SK-N-SH (cell line): ENCODE measurements at regions not wholly inside any gene's neighbourhood (a gene's known extent, or its start where the extent isn't known, plus 50 kb on each side); places are given as distances from the start of the nearest gene placed in this dataset.

Source experiments
- CTCF ChIA-PET: fragments of 300-600, 350-600 bp; formaldehyde crosslinking; extraction: SDS; loops from one replicate; lab custom pipeline; 2021; lab: Yijun Ruan, JAX
- POLR2A ChIA-PET: fragments of 350-600 bp; sonication (Branson Sonifier 250); formaldehyde crosslinking; extraction: SDS; loops from one replicate; lab custom pipeline; 2020; ENCODE audit warnings: antibody characterized with exemption, inconsistent platforms; lab: Yijun Ruan, JAX
- DNase-seq: peaks from one replicate; pipeline ENCODE4 v3.0.0; 2012
- H2AFZ ChIP-seq: fragments of 200-600 bp; sonication (generic); 2 replicates; pipeline ENCODE4 v1.8.1; 2016; ENCODE audit warnings: antibody characterized with exemption, mild to moderate bottlenecking, low read depth
- H3F3A ChIP-seq: fragments of 200-600 bp; sonication (generic); replicated peaks from 2 replicates; pipeline ENCODE3; 2016; ENCODE audit warnings: antibody characterized with exemption, mild to moderate bottlenecking; ENCODE audit not compliant: insufficient read depth
- H3K27ac ChIP-seq, 2 experiments: fragments of 200-500 bp in 1 of 2; fragments of 200-600 bp in 1 of 2; sonication (Bioruptor generic) in 1 of 2; sonication (generic), shearing (Covaris generic) in 1 of 2; 2 replicates each; pipeline versions ENCODE4 v1.5.1 to v1.6.1; 2014 to 2016; ENCODE audit warnings: low read depth in 2 of 2, inconsistent platforms in 1 of 2, low read length in 1 of 2, mild to moderate bottlenecking in 1 of 2, mixed read lengths in 1 of 2
- H3K27me3 ChIP-seq: fragments of 200-600 bp; sonication (generic), shearing (Covaris generic); 2 replicates; pipeline ENCODE4 v1.6.1; 2016; ENCODE audit warnings: mixed run types; ENCODE audit not compliant: insufficient read depth
- H3K36me3 ChIP-seq, 2 experiments: fragments of 200-500 bp in 1 of 2; fragments of 200-600 bp in 1 of 2; sonication (Bioruptor generic) in 1 of 2; sonication (generic) in 1 of 2; replicated peaks in 1 of 2; 2 replicates each; pipeline versions ENCODE3 to v1.5.1; 2014 to 2016; ENCODE audit warnings: low read length in 1 of 2, mild to moderate bottlenecking in 1 of 2; ENCODE audit not compliant: insufficient read depth in 2 of 2, control insufficient read depth in 1 of 2
- H3K4me1 ChIP-seq, 2 experiments: fragments of 200-500 bp in 1 of 2; fragments of 200-600 bp in 1 of 2; sonication (Bioruptor generic) in 1 of 2; sonication (generic), shearing (Covaris generic) in 1 of 2; 2 replicates each; pipeline versions ENCODE4 v1.5.1 to v1.6.1; 2014 to 2016; ENCODE audit warnings: low read depth in 1 of 2, low read length in 1 of 2, mixed run types in 1 of 2; ENCODE audit not compliant: insufficient read depth in 2 of 2, control insufficient read depth in 1 of 2
- H3K4me2 ChIP-seq: fragments of 200-600 bp; sonication (generic), shearing (Covaris generic); 2 replicates; pipeline ENCODE4 v1.6.1; 2017; ENCODE audit warnings: mixed run types
- H3K4me3 ChIP-seq, 2 experiments: fragments of 200-500 bp in 1 of 2; fragments of 200-600 bp in 1 of 2; sonication (Bioruptor generic) in 1 of 2; sonication (generic), shearing (Covaris generic) in 1 of 2; 2 replicates each; pipeline versions ENCODE4 v1.5.1 to v1.8.1; 2014 to 2016; ENCODE audit warnings: low read depth in 2 of 2, inconsistent platforms in 1 of 2, low read length in 1 of 2, mild to moderate bottlenecking in 1 of 2, mixed read lengths in 1 of 2, moderate library complexity in 1 of 2
- H3K79me2 ChIP-seq: fragments of 200-600 bp; sonication (generic); 2 replicates; pipeline ENCODE4 v1.8.1; 2017; ENCODE audit warnings: mild to moderate bottlenecking; ENCODE audit not compliant: insufficient read depth
- H3K9ac ChIP-seq: fragments of 200-600 bp; sonication (generic); 2 replicates; pipeline ENCODE4 v1.6.1; 2017; ENCODE audit warnings: mixed run types
- H3K9me2 ChIP-seq: fragments of 200-600 bp; sonication (generic); 2 replicates; pipeline ENCODE4 v1.6.1; 2017; ENCODE audit warnings: mixed run types
- H3K9me3 ChIP-seq: fragments of 200-600 bp; sonication (generic); 2 replicates; pipeline ENCODE4 v1.6.1; 2017; ENCODE audit warnings: mixed run types, mild to moderate bottlenecking, moderate library complexity
- H4K20me1 ChIP-seq: fragments of 200-600 bp; sonication (generic); 2 replicates; pipeline ENCODE4 v1.6.1; 2017; ENCODE audit warnings: mild to moderate bottlenecking, mixed run types; ENCODE audit not compliant: insufficient read depth
- EP300 ChIP-seq, 2 experiments: IDR thresholded peaks; 2 replicates each; pipeline versions ENCODE4 v1.4.0 to v1.6.1; 2012; ENCODE audit warnings: borderline replicate concordance in 1 of 2, low read depth in 1 of 2, low read length in 1 of 2
- EZH2phosphoT487 ChIP-seq: fragments of 200-600 bp; sonication (generic); IDR thresholded peaks from 2 replicates; pipeline ENCODE4 v1.6.1; 2017; ENCODE audit warnings: low read depth, mixed run types, mild to moderate bottlenecking, antibody characterized with exemption, moderate library complexity, borderline replicate concordance
- FOSL2 ChIP-seq: IDR thresholded peaks from 2 replicates; pipeline ENCODE4 v1.4.0; 2012; ENCODE audit warnings: low read depth, mild to moderate bottlenecking, moderate library complexity, borderline replicate concordance
- FOXJ3 ChIP-seq: sonication (generic); formaldehyde crosslinking; IDR thresholded peaks from 2 replicates; pipeline ENCODE4 v1.5.1; 2020; ENCODE audit warnings: mild to moderate bottlenecking, missing genetic modification reagents
- GABPA ChIP-seq: IDR thresholded peaks from 2 replicates; pipeline ENCODE4 v1.4.0; 2012; ENCODE audit warnings: low read depth, mild to moderate bottlenecking
- GATA2 ChIP-seq: sonication (generic); formaldehyde crosslinking; IDR thresholded peaks from 2 replicates; pipeline ENCODE4 v1.5.0; 2020; ENCODE audit warnings: mild to moderate bottlenecking, missing genetic modification reagents
- MAX ChIP-seq: IDR thresholded peaks from 2 replicates; pipeline ENCODE4 v1.4.0; 2012; ENCODE audit warnings: low read depth
- MEF2A ChIP-seq: IDR thresholded peaks from 2 replicates; pipeline ENCODE4 v1.4.0; 2012; ENCODE audit warnings: low read depth, borderline replicate concordance
- MXI1 ChIP-seq: IDR thresholded peaks from 2 replicates; pipeline ENCODE4 v1.6.1; 2012; ENCODE audit warnings: mild to moderate bottlenecking, low read depth, low read length, improper control_type of control experiment
- NFIC ChIP-seq: IDR thresholded peaks from 2 replicates; pipeline ENCODE4 v1.4.0; 2012; ENCODE audit warnings: borderline replicate concordance
- RAD21 ChIP-seq: IDR thresholded peaks from 2 replicates; pipeline ENCODE4 v1.6.1; 2012; ENCODE audit warnings: mild to moderate bottlenecking, low read length
- RFX5 ChIP-seq: IDR thresholded peaks from 2 replicates; pipeline ENCODE4 v1.6.1; 2012; ENCODE audit warnings: mild to moderate bottlenecking, improper control_type of control experiment, low read length
- SMC3 ChIP-seq: IDR thresholded peaks from 2 replicates; pipeline ENCODE4 v1.6.1; 2012; ENCODE audit warnings: low read depth, low read length, improper control_type of control experiment
- TCF12 ChIP-seq: IDR thresholded peaks from 2 replicates; pipeline ENCODE4 v1.4.0; 2012
- USF1 ChIP-seq: IDR thresholded peaks from 2 replicates; pipeline ENCODE4 v1.4.0; 2012; ENCODE audit warnings: low read depth, borderline replicate concordance
- YY1 ChIP-seq: IDR thresholded peaks from 2 replicates; pipeline ENCODE4 v1.4.0; 2012; ENCODE audit warnings: low read depth, mild to moderate bottlenecking
- WGBS: methylation state at CpG from one replicate; pipeline ENCODE4 v1.1.6; 2017; ENCODE audit warnings: low lambda C conversion rate; 5-methylcytosine and 5-hydroxymethylcytosine counted together
- TF ChIP-seq, protein P1 (sequence below): fragments of 200-600 bp; sonication (generic); IDR thresholded peaks from 2 replicates; pipeline ENCODE4 v1.6.1; 2017; ENCODE audit warnings: antibody characterized with exemption, mild to moderate bottlenecking, moderate library complexity
- TF ChIP-seq, protein P2 (sequence below): fragments of 150-350 bp; IDR thresholded peaks from 2 replicates; pipeline ENCODE4 v1.6.1; 2016; ENCODE audit warnings: mild to moderate bottlenecking, low read depth, low read length
- TF ChIP-seq, protein P3 (sequence below): IDR thresholded peaks from 2 replicates; pipeline ENCODE4; 2012
- TF ChIP-seq, protein P4 (sequence below): IDR thresholded peaks from 2 replicates; pipeline ENCODE4 v1.4.0; 2012; ENCODE audit warnings: low read depth, borderline replicate concordance

DNA sequence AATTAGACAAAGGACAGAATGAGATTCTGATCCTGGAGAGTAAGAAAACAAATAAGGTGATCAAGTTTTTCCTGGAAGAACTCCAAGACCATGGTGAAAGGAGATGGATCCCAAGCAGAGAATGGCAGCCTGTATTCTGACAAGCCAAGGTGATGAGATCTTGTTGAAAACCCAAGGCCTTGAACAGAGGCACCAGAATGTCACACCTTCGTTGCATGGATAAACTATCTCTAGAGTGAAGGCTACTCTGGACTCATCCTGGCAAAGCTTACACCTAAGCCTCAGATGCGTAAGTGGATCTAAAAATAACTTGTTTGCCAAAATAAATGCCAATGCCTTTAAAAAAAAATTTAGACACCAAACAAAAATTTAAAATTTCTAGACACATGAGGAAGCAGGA lies 605.9 kb downstream of the ETNK1 start (continued):
- TF ChIP-seq, protein P1, sequence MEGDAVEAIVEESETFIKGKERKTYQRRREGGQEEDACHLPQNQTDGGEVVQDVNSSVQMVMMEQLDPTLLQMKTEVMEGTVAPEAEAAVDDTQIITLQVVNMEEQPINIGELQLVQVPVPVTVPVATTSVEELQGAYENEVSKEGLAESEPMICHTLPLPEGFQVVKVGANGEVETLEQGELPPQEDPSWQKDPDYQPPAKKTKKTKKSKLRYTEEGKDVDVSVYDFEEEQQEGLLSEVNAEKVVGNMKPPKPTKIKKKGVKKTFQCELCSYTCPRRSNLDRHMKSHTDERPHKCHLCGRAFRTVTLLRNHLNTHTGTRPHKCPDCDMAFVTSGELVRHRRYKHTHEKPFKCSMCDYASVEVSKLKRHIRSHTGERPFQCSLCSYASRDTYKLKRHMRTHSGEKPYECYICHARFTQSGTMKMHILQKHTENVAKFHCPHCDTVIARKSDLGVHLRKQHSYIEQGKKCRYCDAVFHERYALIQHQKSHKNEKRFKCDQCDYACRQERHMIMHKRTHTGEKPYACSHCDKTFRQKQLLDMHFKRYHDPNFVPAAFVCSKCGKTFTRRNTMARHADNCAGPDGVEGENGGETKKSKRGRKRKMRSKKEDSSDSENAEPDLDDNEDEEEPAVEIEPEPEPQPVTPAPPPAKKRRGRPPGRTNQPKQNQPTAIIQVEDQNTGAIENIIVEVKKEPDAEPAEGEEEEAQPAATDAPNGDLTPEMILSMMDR = no peak
- no peak for TF ChIP-seq EP300 (IDR thresholded peaks at IDR 0.05; ENCODE audit: borderline replicate concordance in 1 of 2, low read depth in 1 of 2, low read length in 1 of 2)
- no peak for TF ChIP-seq RFX5
- no peak for TF ChIP-seq YY1
- TF ChIP-seq MXI1 = no peak
- TF ChIP-seq, protein P2, sequence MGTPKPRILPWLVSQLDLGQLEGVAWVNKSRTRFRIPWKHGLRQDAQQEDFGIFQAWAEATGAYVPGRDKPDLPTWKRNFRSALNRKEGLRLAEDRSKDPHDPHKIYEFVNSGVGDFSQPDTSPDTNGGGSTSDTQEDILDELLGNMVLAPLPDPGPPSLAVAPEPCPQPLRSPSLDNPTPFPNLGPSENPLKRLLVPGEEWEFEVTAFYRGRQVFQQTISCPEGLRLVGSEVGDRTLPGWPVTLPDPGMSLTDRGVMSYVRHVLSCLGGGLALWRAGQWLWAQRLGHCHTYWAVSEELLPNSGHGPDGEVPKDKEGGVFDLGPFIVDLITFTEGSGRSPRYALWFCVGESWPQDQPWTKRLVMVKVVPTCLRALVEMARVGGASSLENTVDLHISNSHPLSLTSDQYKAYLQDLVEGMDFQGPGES = no peak
- no peak for TF ChIP-seq USF1
- no peak for TF ChIP-seq MAX
- TF ChIP-seq RAD21 = no peak
- TF ChIP-seq FOXJ3 (CRISPR knock-in tag) = no peak
- no peak for TF ChIP-seq MEF2A
- TF ChIP-seq, all 33 proteins: peak for 0

DNA sequence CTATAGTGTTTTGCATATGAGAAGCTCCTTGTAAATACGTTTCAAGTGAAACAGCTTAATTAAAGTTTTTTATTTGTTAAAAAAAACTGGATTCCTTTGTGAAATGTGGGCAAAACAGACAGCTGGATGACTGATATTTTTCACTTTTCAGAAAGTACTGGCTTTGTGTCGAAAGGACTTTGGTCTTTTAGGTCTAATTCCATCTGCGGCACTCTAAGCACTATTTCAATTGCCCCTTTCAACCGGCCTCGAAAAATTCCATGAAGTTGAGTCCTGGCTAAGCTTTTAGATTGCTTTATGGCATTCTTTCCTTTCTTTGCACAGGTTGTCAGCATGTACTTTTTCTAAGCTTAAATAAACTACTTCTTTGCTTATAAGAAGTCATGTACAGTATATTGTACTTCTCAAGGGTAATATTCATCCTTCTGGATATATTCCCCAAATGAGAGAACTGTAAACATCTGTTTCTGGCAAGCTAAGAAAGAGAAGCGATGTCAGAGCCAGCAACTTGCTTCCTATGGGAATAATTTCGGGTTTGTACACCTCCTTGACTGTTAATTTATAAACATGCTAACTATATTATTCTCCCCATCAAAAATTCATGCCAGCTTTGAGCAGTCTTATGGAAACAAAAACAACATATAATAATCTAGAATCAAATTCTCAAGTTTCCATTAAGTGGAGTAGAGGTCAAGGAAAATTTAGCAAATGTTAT lies 611.3 kb downstream of the ETNK1 start:
- no peaks in the 10 kb centered on the region for H3K27me3 ChIP-seq
- POLR2A ChIA-PET = no interaction called here
- H3K4me3 ChIP-seq = no peak overlapping the region
- TF ChIP-seq EZH2phosphoT487 = no peak
- TF ChIP-seq, protein P3, sequence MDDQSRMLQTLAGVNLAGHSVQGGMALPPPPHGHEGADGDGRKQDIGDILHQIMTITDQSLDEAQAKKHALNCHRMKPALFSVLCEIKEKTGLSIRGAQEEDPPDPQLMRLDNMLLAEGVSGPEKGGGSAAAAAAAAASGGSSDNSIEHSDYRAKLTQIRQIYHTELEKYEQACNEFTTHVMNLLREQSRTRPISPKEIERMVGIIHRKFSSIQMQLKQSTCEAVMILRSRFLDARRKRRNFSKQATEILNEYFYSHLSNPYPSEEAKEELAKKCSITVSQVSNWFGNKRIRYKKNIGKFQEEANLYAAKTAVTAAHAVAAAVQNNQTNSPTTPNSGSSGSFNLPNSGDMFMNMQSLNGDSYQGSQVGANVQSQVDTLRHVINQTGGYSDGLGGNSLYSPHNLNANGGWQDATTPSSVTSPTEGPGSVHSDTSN = no peak
- TF ChIP-seq, protein P4, sequence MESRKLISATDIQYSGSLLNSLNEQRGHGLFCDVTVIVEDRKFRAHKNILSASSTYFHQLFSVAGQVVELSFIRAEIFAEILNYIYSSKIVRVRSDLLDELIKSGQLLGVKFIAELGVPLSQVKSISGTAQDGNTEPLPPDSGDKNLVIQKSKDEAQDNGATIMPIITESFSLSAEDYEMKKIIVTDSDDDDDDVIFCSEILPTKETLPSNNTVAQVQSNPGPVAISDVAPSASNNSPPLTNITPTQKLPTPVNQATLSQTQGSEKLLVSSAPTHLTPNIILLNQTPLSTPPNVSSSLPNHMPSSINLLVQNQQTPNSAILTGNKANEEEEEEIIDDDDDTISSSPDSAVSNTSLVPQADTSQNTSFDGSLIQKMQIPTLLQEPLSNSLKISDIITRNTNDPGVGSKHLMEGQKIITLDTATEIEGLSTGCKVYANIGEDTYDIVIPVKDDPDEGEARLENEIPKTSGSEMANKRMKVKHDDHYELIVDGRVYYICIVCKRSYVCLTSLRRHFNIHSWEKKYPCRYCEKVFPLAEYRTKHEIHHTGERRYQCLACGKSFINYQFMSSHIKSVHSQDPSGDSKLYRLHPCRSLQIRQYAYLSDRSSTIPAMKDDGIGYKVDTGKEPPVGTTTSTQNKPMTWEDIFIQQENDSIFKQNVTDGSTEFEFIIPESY = no peak
- TF ChIP-seq NFIC = no peak
- no peak for TF ChIP-seq GABPA
- TF ChIP-seq TCF12 = no peak
- TF ChIP-seq GATA2 (CRISPR knock-in tag) = no peak
- TF ChIP-seq FOXJ3 (CRISPR knock-in tag) = no peak
- TF ChIP-seq FOSL2 = no peak
- TF ChIP-seq SMC3 = no peak
- no peak for TF ChIP-seq USF1
- H3K9me2 ChIP-seq = no peaks in the 10 kb centered on the region
- no peak overlapping the region for H3K27ac ChIP-seq
- CTCF ChIA-PET = interaction anchor here (1.0 to 1.5 kb wide), 3 partner anchors 9 to 30 kb away, joined by 3 to 4 read pairs (median 3); no protein-coding TSS in a partner anchor
- no peaks in the 10 kb centered on the region for H4K20me1 ChIP-seq
- no peaks in the 10 kb centered on the region for H3K79me2 ChIP-seq
- H3K36me3 ChIP-seq = no peaks in the 10 kb centered on the region
- DNase-seq = no peak
- H3K9me3 ChIP-seq = no peaks in the 10 kb centered on the region
- no peaks in the 10 kb centered on the region; a peak in 1 of 4 replicates for H3K4me1 ChIP-seq
- WGBS = 37% methylated on average over 7 of the region's 7 CpGs
- no peaks in the 10 kb centered on the region for H3F3A ChIP-seq
- no peak overlapping the region for H3K9ac ChIP-seq
- no peak overlapping the region for H3K4me2 ChIP-seq
- H2AFZ ChIP-seq = no peak overlapping the region
